GM21737 (cell line): ENCODE measurements at regions not wholly inside any gene's neighbourhood (a gene's known extent, or its start where the extent isn't known, plus 50 kb on each side); places are given as distances from the start of the nearest gene placed in this dataset.

ENCODE experiments used
- ATAC-seq: cut with Tn5 transposase; IDR thresholded peaks from one replicate; pipeline ENCODE4 v1.9.1; 2021; ENCODE audit warnings: mild to moderate bottlenecking, moderate library complexity; ENCODE audit not compliant: unreplicated experiment

- no peak for ATAC-seq
Measured at GRCh38 chr6:56407883-56408410, 160.6 kb upstream of the COL21A1 start.

GRCh38 chr6:56406276-56407269 is 159.2 kb upstream of the COL21A1 start:
- peak; percentile 48 for ATAC-seq

GRCh38 chr6:56404599-56404998 is 157.2 kb upstream of the COL21A1 start:
- ATAC-seq = no peak

GRCh38 chr6:56403745-56404144 is 156.4 kb upstream of the COL21A1 start:
- ATAC-seq = no peak

GRCh38 chr6:56401477-56402070 is 154.2 kb upstream of the COL21A1 start:
- ATAC-seq = no peak

- ATAC-seq = no peak
Measured at GRCh38 chr6:56400273-56400672, 152.9 kb upstream of the COL21A1 start.

GRCh38 chr6:56399672-56400263 is 152.4 kb upstream of the COL21A1 start:
- no peak for ATAC-seq

GRCh38 chr6:56399250-56399671 is 151.9 kb upstream of the COL21A1 start:
- no peak for ATAC-seq

- ATAC-seq = no peak
Measured at GRCh38 chr6:56396435-56396834, 149.1 kb upstream of the COL21A1 start.

- ATAC-seq = no peak
Measured at GRCh38 chr6:56393615-56394612, 146.5 kb upstream of the COL21A1 start.

- no peak for ATAC-seq
Measured at GRCh38 chr6:56388415-56388755, 141.0 kb upstream of the COL21A1 start.

- ATAC-seq = no peak
Measured at GRCh38 chr6:56387621-56388414, 140.4 kb upstream of the COL21A1 start.

GRCh38 chr6:56386717-56387116 is 139.3 kb upstream of the COL21A1 start:
- no peak for ATAC-seq

GRCh38 chr6:56385981-56386593 is 138.7 kb upstream of the COL21A1 start:
- no peak for ATAC-seq

GRCh38 chr6:56383160-56383559 is 135.8 kb upstream of the COL21A1 start:
- ATAC-seq = no peak

GRCh38 chr6:56382416-56382940 is 135.1 kb upstream of the COL21A1 start:
- ATAC-seq = no peak

- no peak for ATAC-seq
Measured at GRCh38 chr6:56381801-56382251, 134.4 kb upstream of the COL21A1 start.

GRCh38 chr6:56380476-56380875 is 133.1 kb upstream of the COL21A1 start:
- no peak for ATAC-seq
